HG03520 (cell line): ENCODE measurements at regions not wholly inside any gene's neighbourhood (a gene's known extent, or its start where the extent isn't known, plus 50 kb on each side); places are given as distances from the start of the nearest gene placed in this dataset.
"Not testable (repeated sequence)": the region's sequence is repeated elsewhere in the genome, so short reads cannot be mapped to it uniquely, and the experiment has no call there.

Experiments
- ATAC-seq: cut with Tn5 transposase; IDR thresholded peaks from one replicate; pipeline ENCODE4 v1.9.1; 2021; ENCODE audit warnings: mild to moderate bottlenecking, moderate library complexity; ENCODE audit not compliant: unreplicated experiment

GRCh38 chr11:24108609-24109008 lies 388.2 kb upstream of the LUZP2 start:
- ATAC-seq = no peak

- ATAC-seq = no peak
These were observed 374.6 kb upstream of the LUZP2 start for GRCh38 chr11:24122291-24122690.

- no peak for ATAC-seq
These were observed 372.0 kb upstream of the LUZP2 start for GRCh38 chr11:24124876-24125275.

GRCh38 chr11:24131698-24132097 lies 365.2 kb upstream of the LUZP2 start:
- no peak for ATAC-seq

- no peak for ATAC-seq
These were observed 364.4 kb upstream of the LUZP2 start for GRCh38 chr11:24132471-24132870.

- no peak for ATAC-seq
These were observed 361.8 kb upstream of the LUZP2 start for GRCh38 chr11:24134879-24135589.

- no peak for ATAC-seq
These were observed 354.8 kb upstream of the LUZP2 start for GRCh38 chr11:24142062-24142461.

GRCh38 chr11:24145411-24145810 lies 351.4 kb upstream of the LUZP2 start:
- ATAC-seq = no peak

GRCh38 chr11:24153337-24153736 lies 343.5 kb upstream of the LUZP2 start:
- ATAC-seq = no peak

- ATAC-seq = no peak
These were observed 341.1 kb upstream of the LUZP2 start for GRCh38 chr11:24155792-24156191.

GRCh38 chr11:24157316-24157715 lies 339.5 kb upstream of the LUZP2 start:
- ATAC-seq = no peak

- ATAC-seq = no peak
These were observed 335.3 kb upstream of the LUZP2 start for GRCh38 chr11:24161587-24161986.

- no peak for ATAC-seq
These were observed 333.7 kb upstream of the LUZP2 start for GRCh38 chr11:24163146-24163545.

- ATAC-seq = no peak
These were observed 333.0 kb upstream of the LUZP2 start for GRCh38 chr11:24163841-24164240.

GRCh38 chr11:24171869-24172268 lies 325.0 kb upstream of the LUZP2 start:
- ATAC-seq = no peak

GRCh38 chr11:24181395-24182047 lies 315.3 kb upstream of the LUZP2 start:
- ATAC-seq = no peak

- not testable (repeated sequence) for ATAC-seq
These were observed 311.3 kb upstream of the LUZP2 start for GRCh38 chr11:24185535-24185934.

- ATAC-seq = no peak
These were observed 300.1 kb upstream of the LUZP2 start for GRCh38 chr11:24196733-24197132.

GRCh38 chr11:24198481-24198880 lies 298.4 kb upstream of the LUZP2 start:
- no peak for ATAC-seq

GRCh38 chr11:24199461-24199860 lies 297.4 kb upstream of the LUZP2 start:
- ATAC-seq = no peak

GRCh38 chr11:24206030-24206429 lies 290.8 kb upstream of the LUZP2 start:
- ATAC-seq = no peak

GRCh38 chr11:24206511-24206910 lies 290.3 kb upstream of the LUZP2 start:
- no peak for ATAC-seq

- no peak for ATAC-seq
These were observed 280.4 kb upstream of the LUZP2 start for GRCh38 chr11:24216488-24216887.
